Lung (tissue), 11 donors: ENCODE measurements at regions not wholly inside any gene's neighbourhood (a gene's known extent, or its start where the extent isn't known, plus 50 kb on each side); places are given as distances from the start of the nearest gene placed in this dataset.

ENCODE experiments used
- ATAC-seq: fragments of 200-7000 bp; cut with Tn5 transposase; one replicate; pipeline ENCODE4 v1.9.1; 2020; ENCODE audit warnings: moderate number of reproducible peaks; ENCODE audit not compliant: insufficient read depth, low FRiP score
- DNase-seq, 3 donors: peaks; one replicate each; pipeline ENCODE4 v3.0.0-alpha.2; 2013 to 2017
- H3K27ac ChIP-seq, 2 donors: one replicate each; pipeline ENCODE4 v1.5.1; 2013; ENCODE audit warnings: mild to moderate bottlenecking in 2 of 2, moderate library complexity in 2 of 2, control low read depth in 1 of 2, inconsistent platforms in 1 of 2, low read depth in 1 of 2, low read length in 1 of 2
- H3K27me3 ChIP-seq, 3 donors: one replicate each; pipeline ENCODE4 v1.5.1; 2013; ENCODE audit warnings: low read length in 2 of 3; ENCODE audit not compliant: control insufficient read depth in 3 of 3, insufficient read depth in 3 of 3
- H3K36me3 ChIP-seq, 4 donors: one replicate each; pipeline ENCODE4 v1.5.1; 2013; ENCODE audit warnings: low read length in 4 of 4, mild to moderate bottlenecking in 1 of 4, moderate library complexity in 1 of 4; ENCODE audit not compliant: control insufficient read depth in 4 of 4, insufficient read depth in 4 of 4
- H3K4me1 ChIP-seq, 5 donors: one replicate each; pipeline ENCODE4 v1.5.1; 2013; ENCODE audit warnings: low read length in 5 of 5, mild to moderate bottlenecking in 2 of 5, moderate library complexity in 1 of 5; ENCODE audit not compliant: control insufficient read depth in 5 of 5, insufficient read depth in 5 of 5
- H3K4me3 ChIP-seq: one replicate; pipeline ENCODE4 v1.5.1; 2013; ENCODE audit warnings: mild to moderate bottlenecking, control low read depth, moderate library complexity
- H3K9ac ChIP-seq, 2 donors: one replicate each; pipeline ENCODE4 v1.5.1; 2013; ENCODE audit warnings: low read length in 2 of 2, control low read depth in 1 of 2; ENCODE audit not compliant: insufficient read depth in 1 of 2
- H3K9me3 ChIP-seq, 4 donors: one replicate each; pipeline ENCODE4 v1.5.1; 2013; ENCODE audit warnings: low read length in 3 of 4, mild to moderate bottlenecking in 1 of 4, moderate library complexity in 1 of 4; ENCODE audit not compliant: control insufficient read depth in 4 of 4, insufficient read depth in 3 of 4
- WGBS, 2 donors: extraction: QIAGEN DNeasy Blood & Tissue Kit; methylation state at CpG; one replicate each; pipeline ENCODE4 v1.1.7; 2013; 5-methylcytosine and 5-hydroxymethylcytosine counted together
- TF ChIP-seq, protein P1 (sequence below): IDR thresholded peaks from 2 replicates; pipeline ENCODE4 v1.5.1; 2012; ENCODE audit warnings: mild to moderate bottlenecking; ENCODE audit errors: control extremely low read depth, extremely low read depth
- donor health status: control.
- donor health status: control.
- donor health status: Bipolar disorder and iron deficiency.
- donor health status: healthy.
- donor health status: DM: yes; HTN: yes; CAD: no.

DNA sequence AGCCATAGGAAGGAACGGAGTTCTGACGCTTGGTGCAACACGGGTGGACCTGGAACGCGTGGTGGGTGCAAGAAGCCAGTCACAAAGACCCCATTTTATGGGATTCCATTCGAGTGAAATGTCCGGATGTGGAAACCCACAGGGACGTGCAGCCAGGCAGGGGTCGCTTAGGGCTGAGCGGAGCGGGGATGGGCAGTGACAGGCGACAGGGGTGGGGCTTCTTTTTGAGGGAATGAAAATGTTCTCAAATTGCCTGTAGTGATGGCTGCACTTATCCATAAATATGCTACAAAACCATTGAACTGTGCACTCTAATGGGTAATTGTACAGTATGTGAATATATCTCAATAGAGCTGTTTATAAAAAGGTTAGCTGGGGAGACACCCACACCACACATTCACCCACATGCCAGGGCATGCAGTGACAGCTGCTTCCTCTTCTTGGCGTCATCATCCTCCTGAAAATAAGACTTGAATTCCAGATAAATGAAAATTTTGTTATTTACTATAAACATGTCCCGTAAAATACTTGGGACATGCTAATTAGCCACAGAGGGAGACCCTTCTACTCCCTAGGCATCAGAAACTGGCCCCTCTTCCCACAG lies 71.3 kb upstream of the OLFM1 start:
- TF ChIP-seq, protein P1, sequence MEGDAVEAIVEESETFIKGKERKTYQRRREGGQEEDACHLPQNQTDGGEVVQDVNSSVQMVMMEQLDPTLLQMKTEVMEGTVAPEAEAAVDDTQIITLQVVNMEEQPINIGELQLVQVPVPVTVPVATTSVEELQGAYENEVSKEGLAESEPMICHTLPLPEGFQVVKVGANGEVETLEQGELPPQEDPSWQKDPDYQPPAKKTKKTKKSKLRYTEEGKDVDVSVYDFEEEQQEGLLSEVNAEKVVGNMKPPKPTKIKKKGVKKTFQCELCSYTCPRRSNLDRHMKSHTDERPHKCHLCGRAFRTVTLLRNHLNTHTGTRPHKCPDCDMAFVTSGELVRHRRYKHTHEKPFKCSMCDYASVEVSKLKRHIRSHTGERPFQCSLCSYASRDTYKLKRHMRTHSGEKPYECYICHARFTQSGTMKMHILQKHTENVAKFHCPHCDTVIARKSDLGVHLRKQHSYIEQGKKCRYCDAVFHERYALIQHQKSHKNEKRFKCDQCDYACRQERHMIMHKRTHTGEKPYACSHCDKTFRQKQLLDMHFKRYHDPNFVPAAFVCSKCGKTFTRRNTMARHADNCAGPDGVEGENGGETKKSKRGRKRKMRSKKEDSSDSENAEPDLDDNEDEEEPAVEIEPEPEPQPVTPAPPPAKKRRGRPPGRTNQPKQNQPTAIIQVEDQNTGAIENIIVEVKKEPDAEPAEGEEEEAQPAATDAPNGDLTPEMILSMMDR = no peak
- WGBS, 2 donors = 76 to 78% methylated on average over 14 of the region's 14 CpGs
- no peaks in the 10 kb centered on the region for H3K9me3 ChIP-seq
- no peaks in the 10 kb centered on the region for H3K36me3 ChIP-seq
- no peak overlapping the region for H3K4me3 ChIP-seq
- ATAC-seq (no peak), DNase-seq (no peak)
- H3K9ac ChIP-seq = no peak overlapping the region
- H3K27me3 ChIP-seq = peaks cover 0 to 4% (median 0%) of the 10 kb centered on the region in 3 donors
- no peaks in the 10 kb centered on the region for H3K4me1 ChIP-seq
- no peak overlapping the region for H3K27ac ChIP-seq

DNA sequence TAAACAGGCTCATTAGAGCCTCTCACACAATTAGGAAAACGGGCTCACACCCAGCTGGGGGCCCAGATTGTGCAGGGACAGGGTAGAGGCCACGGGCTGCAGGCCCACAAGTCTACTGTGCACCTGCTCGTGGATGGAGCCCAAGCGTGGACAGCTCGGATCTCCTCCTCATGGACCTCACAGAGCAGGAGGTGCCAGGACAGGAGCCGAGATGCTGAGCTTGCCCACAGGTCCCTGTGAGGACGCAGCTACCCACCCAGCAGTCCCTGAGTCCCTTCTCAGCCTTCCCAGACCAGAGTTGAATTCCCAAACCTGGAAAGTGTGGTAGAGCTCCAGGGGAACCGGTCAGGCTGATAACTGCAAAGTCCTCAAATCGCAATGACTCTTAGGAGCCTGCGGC lies 70.6 kb upstream of the OLFM1 start:
- Histone ChIP-seq H3K27me3 (peaks cover 0 to 4% (median 0%) of the 10 kb centered on the region in 3 donors), H3K36me3 (no peaks in the 10 kb centered on the region), H3K27ac (no peak overlapping the region), H3K9ac (no peak overlapping the region), H3K9me3 (no peaks in the 10 kb centered on the region), H3K4me3 (no peak overlapping the region), H3K4me1 (no peaks in the 10 kb centered on the region)
- TF ChIP-seq, protein P1 = no peak
- no peak for DNase-seq
- no peak for ATAC-seq
- WGBS, 2 donors = 80 to 87% methylated on average over 10 of the region's 10 CpGs

DNA sequence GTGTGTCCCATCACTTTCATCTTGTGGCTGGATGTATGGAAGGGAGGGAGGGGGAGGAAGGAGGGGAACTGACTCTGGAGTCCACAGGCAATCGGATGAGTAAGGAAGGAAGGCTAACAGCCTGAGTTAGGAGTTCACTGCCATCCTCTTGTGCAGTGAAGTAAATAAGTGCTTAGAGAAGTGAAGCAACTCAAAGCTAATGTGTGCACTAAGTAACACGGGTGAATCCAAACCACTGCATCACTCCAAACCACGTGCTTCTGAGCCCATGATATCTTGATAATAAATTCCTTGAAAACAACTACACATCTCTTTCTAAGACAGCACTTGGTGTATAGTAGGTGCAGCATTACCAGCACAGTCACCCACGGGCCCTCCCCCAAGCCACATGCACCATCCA lies 69.6 kb upstream of the OLFM1 start:
- Histone ChIP-seq H3K9me3 (no peaks in the 10 kb centered on the region), H3K4me1 (no peaks in the 10 kb centered on the region), H3K36me3 (no peaks in the 10 kb centered on the region), H3K27ac (no peak overlapping the region), H3K4me3 (no peak overlapping the region), H3K27me3 (peaks cover 0 to 4% (median 0%) of the 10 kb centered on the region in 3 donors), H3K9ac (no peak overlapping the region)
- no peak for ATAC-seq
- TF ChIP-seq, protein P1 = no peak
- no peak for DNase-seq
- WGBS, 2 donors = 54 to 55% methylated on average over 4 of the region's 4 CpGs
